ENCODE measurements at regions not wholly inside any gene's neighbourhood (a gene's known extent, or its start where the extent isn't known, plus 50 kb on each side); places are given as distances from the start of the nearest gene placed in this dataset.
A peak's percentile ranks its signal among the peaks of the same experiment; 100 is the strongest.

GRCh38 chr3:83076041-83076440, 1314.6 kb upstream of the GBE1 start:
- no peak for DNase-seq

GRCh38 chr3:83074485-83074884, 1313.0 kb upstream of the GBE1 start:
- DNase-seq, result no peak

DNA sequence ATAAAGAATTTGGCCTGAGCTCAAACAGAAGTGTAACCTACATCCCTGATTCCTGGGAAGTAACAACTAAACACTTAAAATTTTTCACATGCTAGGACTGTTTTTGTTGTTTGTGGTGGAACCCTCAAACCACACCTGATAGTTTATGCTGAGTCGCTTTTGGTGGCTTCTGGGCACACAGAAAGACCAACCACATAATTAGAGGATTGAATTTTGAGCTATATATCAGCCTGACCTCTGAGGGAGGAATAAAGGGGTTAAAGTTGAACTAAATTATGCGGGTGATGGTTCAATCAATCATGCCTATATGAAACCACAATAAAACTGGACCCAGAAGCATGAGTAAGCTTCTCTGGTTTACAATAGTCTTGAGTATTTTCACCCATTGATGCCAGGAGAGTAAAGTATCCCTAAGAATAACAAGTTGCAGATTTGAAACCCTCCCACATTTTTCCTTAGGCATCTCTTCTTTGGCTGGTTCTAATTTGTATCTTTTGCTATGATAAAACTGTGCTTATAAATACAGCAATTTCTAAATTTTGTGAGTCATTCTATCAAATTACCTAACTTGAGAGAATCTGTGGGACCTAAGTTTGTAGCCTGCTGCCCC, 1304.5 kb upstream of the GBE1 start:
- no peak for DNase-seq

DNA sequence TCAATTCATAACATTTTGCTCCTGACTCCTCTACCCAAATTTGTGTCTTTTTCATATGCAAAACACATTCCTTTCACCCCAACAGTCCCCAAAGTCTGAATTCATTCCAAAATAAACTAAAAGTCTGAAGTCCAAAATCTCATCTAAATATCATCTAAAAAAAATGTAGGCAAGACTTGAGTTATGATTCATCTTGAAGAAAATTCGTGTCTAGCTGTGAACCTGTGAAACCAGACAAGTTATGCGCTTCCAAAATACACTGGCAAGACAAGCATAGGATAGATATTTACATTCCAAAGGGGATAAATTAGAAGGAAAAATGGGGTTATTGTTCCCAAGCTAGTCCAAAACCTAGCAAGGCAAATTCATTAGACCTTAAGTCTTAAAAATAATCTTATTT, 1302.0 kb upstream of the GBE1 start:
- no peak for DNase-seq

GRCh38 chr3:83048556-83048955, 1287.1 kb upstream of the GBE1 start:
- DNase-seq, result no peak

GRCh38 chr3:83039422-83039821, 1278.0 kb upstream of the GBE1 start:
- no peak for DNase-seq

DNA sequence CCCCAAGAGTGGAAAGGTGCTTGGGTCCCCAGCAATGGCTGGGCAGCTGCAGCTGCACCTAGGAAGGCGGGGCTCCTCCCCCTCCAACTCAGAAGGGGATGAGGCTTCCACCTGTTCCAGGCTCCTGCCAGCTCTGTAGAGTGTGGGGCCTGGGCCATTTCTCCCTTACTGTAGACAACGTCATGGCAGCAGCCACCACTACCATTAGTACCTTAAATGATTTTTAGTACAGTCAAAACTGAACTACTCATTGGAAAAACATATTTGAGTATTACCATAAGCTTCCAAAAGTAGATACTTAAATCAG, 1274.2 kb upstream of the GBE1 start:
- DNase-seq, result no peak

- DNase-seq, result peak; percentile 11
Observed at GRCh38 chr3:83034806-83035703, 1273.6 kb upstream of the GBE1 start.

DNA sequence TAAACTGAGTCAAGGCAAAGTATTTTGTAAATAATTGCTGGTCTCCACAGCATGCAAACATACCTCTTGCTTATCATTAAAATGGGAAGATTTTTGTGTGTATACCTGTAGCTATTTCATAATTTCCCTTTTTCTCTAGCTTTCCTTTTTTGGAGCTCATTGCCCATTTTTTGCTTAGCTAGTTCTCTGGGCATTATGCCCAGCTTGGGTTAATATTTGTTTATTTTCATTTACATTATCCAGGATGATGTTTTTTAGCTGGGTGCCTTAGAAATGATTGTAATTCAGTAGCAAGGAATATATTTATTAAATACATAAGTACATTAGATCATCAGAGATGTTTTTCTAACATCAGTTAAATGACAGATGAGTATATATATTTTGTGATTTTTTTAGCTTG, 1271.7 kb upstream of the GBE1 start:
- DNase-seq, result no peak

DNA sequence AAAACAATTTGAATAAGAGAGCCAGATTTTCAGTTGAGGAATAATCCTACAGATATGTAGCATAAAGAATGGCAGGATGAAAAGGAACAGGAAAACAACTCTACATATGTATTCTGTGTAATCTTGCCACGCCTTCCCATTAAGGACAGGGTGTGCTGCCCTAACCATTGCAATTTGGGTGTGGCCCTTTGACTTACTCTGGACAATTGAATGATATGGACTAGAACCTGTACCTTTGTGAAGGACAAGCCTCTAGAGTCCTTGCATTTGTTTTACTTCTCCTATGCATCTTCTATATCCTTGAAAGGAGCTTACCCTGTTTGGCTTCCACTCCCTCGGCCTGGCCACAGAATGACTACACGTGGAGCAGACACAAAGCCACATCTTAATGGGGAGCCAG, 1261.6 kb upstream of the GBE1 start:
- no peak for DNase-seq

DNA sequence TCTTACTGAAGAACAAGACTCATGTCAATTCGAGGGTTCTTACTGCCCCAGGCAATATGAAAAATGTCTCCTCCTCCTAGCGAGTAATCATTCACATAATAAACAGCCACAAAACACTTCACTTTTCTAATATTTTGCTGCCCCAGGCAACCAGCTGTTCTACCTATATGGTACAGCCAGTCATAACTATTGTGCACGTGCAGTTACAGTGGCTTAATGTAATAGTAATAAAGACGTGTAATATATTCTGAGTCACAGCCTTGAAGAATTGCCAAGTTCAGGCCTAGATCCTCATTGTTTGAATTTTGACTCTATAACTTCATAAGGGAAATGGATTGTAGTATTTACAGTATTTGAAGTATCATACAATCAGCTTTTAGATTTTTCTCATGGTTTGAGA, 1250.0 kb upstream of the GBE1 start:
- DNase-seq, result no peak

- no peak for DNase-seq
Observed at GRCh38 chr3:83003917-83004316, 1242.5 kb upstream of the GBE1 start.

GRCh38 chr3:83002869-83003445, 1241.5 kb upstream of the GBE1 start:
- no peak for DNase-seq

DNA sequence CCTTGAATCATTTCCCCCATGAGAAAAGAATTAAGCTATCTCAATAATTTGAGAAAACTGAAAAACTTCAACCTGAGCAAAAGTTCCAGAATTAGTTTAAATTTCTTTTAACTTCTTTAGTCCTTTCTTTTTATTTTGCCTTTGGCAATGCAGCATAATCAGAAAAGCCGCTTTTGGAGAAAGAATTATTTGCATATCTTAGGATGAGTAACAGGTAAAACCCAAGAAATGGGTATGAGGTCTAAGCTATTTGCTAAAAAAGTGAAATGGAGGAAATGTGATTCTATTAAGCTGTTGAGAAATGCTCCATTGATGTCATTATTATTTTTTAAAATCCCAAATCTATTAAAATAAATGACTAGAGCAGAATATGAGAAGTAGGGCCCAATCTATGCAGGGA, 1238.3 kb upstream of the GBE1 start:
- DNase-seq, result no peak

- no peak for DNase-seq
Observed at GRCh38 chr3:82978368-82978767, 1216.9 kb upstream of the GBE1 start.

DNA sequence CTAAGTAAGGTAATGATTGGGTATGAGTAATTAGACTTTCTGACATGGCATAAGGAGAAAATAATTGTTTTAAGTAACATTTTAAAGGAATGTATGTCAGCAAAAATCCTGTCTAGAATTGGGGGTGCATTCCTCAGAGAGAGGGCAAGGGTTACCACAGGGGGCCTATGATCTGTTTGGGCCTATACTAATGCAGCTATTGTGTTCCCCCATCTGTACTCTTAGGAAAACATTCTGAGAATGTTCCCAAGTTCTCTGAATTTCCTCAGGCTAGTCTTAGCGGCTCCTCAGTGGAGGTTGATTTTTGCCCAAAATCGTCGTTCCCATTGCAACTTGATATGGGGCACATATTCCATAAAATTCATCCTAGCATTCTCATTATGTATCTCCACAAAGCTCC, 1216.4 kb upstream of the GBE1 start:
- no peak for DNase-seq

GRCh38 chr3:82973791-82974190, 1212.3 kb upstream of the GBE1 start:
- no peak for DNase-seq

GRCh38 chr3:82960379-82960778, 1198.9 kb upstream of the GBE1 start:
- no peak for DNase-seq

DNA sequence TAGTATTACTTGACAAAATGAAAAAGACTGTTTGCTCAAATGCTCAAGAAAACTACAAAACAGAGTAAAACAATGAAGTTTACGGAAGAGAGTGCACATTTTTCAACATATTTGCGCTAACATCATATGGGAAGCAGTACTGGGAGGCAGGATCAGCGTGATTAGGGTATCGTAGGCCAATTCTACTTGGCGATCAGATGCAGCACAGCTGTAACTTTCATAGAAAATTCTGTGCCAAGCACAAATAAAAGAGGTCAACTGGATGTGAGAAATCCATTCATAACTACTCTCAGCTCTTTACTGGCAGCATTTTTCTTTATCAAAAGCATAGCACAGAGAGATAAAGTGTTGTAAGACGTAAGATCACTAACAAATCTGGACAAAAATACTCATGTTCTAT, 1196.3 kb upstream of the GBE1 start:
- DNase-seq, result no peak

DNA sequence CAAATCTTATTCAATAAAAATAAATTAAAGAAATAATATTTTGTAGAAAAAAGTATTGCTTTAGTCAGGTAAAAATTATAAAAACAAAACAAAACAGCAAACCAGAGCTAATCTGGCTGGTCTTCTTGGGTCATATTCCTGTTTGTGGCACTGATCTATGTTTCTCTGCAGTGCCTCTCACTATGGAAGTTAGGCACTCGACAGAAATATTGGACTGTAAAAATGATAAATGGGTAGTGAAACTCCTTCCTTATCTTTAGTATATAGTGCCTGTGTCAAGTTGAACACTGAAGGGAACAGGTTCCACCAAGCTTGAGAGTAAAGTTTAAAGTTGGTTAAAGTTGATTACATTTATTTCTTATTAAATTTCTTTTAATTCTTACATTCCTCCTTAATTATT, 1195.6 kb upstream of the GBE1 start:
- DNase-seq, result no peak

DNA sequence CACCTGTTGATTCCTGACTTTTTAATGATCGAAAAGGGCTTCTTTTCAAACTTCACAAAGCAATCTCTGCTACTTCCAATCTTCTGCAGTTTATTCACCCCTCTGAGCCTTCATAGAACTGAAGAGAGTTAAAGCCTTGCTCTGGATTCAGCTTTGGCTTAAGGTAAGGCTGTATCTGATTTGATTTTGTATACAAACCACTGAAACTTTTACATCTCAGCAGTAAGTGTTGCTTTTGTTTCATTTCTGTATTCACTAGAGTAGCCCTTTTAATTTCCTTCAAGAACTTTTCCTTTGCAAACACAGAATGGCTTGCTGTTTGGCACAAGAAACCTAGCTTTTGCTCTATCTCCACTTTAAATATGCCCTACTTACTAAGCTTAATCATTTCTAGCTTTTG, 1193.0 kb upstream of the GBE1 start:
- no peak for DNase-seq

GRCh38 chr3:82942041-82942440, 1180.6 kb upstream of the GBE1 start:
- DNase-seq, result no peak

- DNase-seq, result no peak
Observed at GRCh38 chr3:82940124-82940523, 1178.7 kb upstream of the GBE1 start.

DNA sequence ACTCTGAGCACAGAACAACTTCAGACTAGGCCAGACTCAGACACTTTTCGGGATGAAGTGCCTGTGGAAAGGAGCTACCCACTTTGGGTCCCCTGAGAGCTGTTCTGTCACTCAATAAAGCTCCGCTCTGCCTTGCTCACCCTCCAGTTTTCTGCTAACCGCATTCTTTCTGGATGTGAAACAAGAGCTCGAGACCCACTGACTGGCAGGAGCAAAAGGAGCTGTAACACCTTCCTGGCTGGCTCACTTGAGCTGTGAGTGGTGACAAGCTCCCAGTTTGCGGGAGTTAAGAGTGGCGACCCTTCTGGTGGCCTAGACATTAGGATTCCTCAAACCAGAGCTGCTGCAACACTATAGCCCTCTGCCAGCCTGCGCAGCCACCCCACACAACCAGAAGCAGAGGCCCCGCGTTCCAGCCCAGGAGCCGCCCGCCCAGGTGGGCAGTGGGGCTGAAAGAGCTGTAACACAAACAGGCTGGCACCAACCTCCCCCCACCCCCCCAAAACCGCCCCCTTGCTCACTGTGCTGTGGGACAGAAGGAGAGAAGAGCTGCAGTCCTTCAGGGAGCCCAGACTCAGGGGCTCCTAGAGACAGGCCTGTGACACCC, 1178.1 kb upstream of the GBE1 start:
- DNase-seq, result no peak
